NCI-H2171 (cell line): ENCODE measurements at regions not wholly inside any gene's neighbourhood (a gene's known extent, or its start where the extent isn't known, plus 50 kb on each side); places are given as distances from the start of the nearest gene placed in this dataset.

ENCODE experiments used
- DNase-seq: peaks from one replicate; lab custom pipeline; 2025; lab: John Stamatoyannopoulos, UW

DNA sequence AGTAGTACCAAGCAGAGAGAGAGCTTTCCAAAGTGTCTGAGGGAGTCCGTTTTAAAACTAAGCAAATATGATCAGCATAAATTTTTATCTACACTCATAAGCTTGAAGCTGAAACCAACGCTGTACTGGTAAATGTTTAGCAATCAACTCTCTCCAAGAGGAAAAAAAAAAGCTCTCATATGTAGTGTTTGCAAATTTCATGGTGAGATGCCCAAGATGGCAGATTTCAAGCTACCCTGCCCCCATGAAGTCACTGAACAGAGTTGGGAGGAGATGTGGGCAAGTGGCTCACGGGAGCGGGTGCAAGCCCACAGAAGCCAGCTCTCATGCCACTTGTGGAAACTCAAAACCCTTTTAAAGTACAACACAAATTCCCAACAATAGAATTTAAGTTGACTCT, 475.8 kb downstream of the BCAT1 start:
- DNase-seq, result no peak

DNA sequence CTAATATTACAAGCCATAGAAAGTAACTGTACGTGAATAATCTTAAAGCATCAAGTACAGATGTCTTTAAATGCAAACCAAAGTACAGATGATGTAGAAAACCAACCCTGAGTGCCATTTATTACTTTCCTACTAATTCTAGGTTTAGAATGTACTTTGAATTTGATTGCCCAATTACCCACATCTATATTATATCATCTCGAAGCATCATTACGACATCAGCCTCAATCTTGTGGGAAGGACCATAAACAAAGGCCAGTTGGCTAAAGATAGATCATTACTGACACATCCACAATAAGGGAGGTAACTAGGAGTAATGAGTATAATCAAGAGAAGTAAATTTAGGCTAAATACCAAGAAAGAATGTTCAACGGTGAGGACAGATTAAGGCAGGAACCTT, 478.9 kb downstream of the BCAT1 start:
- DNase-seq, result no peak

DNA sequence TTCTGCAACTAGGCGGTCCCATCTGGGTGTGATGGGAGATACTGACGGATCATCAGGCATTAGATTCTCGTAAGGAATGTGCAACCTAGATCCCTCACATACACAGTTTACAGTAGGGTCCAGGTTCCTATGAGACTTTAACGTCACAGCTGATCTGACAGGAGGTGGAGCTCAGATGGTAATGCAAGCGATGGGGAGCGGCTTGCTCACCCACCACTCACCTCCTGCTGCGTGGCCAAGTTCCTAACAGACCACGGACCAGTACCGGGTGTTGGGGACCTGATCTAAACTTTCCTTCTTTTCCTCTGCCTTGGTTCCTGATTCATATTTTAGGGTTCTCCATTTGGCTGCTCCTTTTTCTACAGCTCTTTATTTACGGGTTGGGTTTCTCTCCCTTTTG, 479.8 kb downstream of the BCAT1 start:
- DNase-seq, result no peak

DNA sequence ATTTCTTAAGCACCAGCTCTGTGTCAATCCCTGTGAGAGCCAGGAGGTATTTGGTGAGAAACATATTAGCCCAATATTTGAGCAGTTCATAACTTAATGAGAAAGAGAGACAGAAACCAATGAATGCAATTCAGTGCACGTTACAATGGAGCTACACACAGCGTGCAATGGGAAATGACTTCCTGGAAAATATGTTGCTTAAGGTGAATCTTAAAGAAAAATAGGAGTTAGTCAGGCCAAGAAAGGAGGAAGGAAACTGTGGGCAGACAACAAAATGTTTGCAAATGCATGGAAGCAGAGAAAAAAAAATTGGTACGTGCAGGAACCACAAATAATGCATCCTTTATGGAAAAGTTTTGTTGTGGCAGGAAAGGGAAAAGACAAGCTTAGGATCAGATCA, 481.7 kb downstream of the BCAT1 start:
- no peak for DNase-seq

DNA sequence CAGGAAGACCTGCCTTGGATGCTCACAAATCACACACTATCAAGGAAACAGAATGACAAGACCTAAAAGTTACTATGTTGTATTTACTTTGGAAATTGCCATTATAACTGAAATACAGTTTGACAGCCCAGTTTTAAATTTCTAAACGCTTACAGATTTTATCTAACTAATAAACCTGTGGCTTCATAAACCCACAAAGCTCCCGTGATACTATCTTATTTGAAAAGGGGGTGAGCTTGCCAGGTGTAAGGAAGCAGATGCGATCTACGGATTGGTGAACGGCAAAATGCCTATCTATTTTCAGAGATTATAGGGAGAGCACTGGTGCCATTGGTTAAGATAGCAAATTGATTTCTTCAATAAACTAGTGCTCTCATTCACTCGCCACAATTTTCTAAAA, 485.5 kb downstream of the BCAT1 start:
- DNase-seq, result no peak

DNA sequence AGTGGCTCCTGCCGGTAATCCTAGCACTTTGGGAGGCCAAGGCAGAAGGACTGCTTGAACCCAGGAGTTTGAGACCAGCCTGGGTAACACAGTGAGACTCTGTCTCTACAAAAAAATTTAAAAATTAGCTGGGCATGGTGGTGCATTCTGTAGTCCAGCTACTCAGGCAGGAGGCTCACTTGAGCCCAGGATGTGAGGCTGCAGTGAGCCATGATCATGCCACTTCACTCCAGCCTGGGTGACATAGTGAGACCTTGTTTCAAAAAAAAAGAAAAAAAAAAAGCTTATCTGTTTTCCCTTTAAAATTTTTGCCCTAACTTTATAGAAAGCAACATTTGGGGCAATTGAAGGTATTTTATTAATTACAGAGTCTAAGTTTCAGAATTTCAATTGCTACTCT, 486.0 kb downstream of the BCAT1 start:
- no peak for DNase-seq

DNA sequence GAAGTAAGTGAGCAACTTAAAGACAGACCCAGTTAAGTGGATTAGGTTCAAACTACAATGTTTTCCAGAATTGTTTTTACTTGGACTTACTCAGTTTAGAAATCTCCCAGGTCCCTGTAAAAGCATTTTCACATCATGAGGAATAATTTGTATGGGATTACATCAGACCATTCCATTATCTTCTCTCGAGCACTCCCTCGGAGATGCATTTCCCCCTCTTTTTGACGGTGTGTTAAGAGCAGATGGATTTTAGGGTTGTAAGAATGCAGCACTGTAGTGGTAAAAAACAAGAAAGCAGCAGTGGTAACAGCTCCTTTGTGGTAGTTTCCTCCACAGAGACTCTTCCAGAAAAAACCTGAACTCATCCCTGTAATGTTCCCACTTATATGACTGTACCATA, 488.4 kb downstream of the BCAT1 start:
- no peak for DNase-seq

DNA sequence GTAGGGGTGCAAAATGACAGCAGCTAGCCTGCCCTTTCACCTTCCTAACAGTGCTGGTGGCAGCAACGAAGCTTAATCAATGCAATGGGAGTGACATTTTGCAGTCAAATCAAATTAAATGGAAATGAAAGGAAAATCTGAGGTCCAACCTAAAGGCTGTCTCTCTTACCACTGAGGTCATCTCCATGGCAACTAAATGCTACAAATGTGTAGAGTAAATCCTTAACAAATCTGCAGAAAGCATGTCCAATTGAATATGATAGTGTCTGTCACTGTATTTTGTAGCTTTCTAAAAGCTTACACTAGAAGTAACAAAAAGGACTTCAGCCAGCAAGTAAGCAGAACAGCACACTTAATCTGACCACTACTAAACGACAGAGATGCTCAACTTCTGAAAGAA, 488.8 kb downstream of the BCAT1 start:
- no peak for DNase-seq

DNA sequence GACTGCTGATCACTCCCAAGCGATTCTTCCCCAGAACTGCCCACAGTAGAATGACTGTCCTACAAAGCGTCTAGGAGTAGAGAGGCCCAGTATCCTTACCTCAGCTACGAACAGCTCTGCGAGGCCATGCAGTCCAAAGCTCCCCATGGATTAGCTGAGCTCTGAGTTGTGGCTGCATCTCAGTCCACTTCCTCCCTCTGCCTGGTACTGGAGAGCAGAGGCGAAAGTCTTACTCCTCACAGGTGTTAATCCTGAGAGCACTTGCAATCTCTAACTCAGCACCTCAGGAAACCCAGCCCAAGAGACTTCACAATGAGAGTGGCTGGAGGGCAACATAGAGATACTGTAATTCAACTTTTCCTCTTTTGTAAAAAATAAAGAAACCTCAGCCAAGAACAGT, 493.1 kb downstream of the BCAT1 start:
- no peak for DNase-seq

DNA sequence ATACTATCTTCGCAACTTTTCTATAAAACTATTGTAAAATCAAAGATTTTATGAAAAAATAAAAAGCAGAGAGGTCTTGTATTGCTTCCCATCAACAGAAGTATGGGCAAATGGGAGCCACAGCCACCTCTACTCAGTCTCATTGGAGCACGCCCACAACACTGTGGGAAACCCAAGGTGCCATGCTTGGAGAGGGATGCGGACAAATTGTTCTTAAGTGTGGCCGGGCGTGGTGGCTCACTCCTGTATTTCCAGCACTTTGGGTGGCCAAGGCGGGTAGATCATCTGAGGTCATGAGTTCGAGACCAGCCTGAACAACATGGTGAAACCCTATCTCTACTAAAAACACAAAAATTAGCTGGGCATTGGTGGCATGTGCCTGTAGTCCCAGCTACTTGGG, 498.2 kb upstream of the SOX5 start:
- DNase-seq, result no peak

DNA sequence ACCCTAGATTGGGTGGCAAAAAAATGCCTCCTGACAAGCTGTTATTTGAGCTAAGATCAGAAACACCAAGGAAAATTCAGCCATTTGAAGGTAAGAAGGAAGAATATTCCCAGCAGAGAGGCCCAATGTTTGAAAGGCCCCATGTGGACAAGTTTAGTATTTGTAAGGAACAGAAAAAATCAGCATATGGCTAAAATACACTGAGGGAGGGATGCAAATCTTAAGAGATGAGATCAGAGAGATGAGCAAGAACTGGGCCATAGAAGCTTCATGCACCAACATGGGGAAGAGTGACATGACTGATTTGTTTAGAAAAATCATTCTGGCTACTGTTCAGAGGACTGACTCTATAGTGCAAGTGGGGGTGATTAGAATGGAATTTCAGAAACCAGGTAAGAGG, 496.8 kb upstream of the SOX5 start:
- no peak for DNase-seq

DNA sequence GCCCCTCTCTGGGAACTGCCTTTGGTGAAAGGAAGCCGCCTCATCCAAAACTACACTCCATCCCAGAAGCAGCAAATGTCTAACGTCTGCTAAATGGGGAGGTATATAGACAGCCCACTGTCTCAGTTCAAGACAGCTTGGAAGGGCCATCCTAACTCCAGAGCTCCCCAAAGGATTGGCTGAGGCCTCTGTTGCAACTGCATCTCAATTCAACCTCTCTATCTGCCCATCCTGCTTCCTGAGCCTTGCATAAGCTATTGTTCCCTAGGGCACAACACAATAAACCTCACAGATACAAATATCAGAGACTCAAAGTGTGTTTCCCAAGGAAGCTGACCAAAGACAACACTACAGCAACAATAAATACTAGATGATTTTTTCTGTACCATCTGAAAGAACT, 495.2 kb upstream of the SOX5 start:
- DNase-seq, result no peak

DNA sequence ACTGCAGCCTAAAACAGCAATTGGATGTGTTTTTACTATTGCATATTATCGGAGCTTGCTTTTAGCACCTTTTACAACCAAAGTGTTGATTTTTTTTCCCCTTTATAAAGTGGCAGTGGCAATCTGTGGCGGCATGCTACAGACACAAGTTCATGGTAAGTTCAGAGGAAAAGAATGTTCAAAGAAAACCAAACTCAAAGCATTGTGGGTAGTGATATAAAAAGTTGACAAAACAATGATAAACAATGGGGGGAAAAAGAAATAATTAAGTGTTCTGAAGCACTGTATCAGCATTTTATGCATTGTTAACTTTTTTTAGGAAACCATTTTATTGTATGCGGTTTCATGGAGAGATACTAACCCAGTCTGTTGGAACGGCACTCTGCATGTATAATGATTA, 492.0 kb upstream of the SOX5 start:
- DNase-seq, result no peak

DNA sequence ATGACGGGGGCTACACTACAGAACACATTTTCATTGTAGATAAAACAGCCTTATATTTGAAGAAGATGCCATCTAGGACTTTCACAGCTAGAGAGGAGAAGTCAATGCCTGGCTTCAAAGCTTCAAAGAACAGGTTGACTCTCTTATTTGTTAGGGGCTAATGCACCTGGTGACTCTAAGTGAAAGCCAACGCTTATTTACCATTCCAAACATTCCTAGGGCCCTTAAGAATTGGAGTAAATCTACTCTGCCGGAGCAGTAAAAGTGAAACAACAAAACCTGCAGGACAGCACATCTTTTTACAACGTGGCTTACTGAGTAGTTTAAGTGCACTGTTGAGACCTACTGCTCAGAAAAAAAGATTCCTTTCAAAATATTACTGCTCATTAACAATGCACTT, 487.2 kb upstream of the SOX5 start:
- no peak for DNase-seq

DNA sequence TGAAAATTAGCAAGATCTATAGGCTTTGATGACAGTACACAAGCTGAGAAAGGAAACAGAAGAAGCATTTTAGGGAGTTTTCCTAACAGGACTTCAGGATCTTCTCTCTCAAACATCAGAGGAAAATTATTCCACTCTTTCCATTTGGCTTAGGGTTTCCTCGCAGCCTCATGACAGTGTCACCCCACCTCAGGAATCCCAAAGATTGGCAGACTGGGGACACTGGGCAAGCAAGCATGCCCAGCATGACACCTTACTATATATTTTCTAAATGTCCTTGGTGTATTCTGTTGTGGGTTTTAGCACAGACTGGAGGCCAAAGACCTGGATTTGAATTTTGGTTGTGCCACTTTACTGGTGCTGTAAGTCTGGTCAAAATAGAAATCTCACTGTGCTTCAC, 482.4 kb upstream of the SOX5 start:
- DNase-seq, result no peak

DNA sequence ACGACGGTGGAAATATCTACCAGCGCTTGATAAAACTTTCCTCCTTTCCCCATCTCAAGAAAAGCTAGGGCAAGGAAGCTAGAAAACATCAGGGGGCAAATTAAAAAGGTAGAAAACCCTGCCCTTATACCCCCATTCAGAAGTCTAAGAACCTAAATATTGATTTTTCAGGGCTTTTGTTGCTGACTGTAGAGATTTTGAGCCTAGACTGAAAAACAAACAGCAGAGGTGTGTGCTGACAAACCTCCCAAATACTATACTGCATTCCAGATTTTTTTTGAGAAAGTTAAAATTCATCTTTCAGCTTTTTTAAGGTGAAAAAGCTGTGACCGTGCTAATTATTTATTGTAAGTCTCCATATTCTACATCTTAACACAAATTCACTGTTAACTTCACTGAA, 478.3 kb upstream of the SOX5 start:
- no peak for DNase-seq

DNA sequence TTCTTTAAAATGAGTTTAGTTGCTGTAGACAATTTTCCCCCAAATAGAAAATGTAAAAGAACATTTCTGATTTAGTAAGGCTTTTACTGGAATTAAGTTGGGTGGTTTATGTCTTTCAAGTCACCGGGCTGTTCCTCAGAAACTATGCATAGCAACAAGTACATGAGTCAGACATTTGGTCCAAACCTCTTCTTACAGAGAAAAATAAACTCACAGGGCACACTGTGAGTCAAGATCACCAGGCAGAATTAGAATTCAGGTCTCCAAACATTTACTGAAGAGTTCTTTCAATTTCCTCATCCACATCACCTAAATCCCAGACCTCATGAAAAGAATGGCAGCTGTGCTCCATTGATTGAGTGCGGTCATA, 476.1 kb upstream of the SOX5 start:
- no peak for DNase-seq

DNA sequence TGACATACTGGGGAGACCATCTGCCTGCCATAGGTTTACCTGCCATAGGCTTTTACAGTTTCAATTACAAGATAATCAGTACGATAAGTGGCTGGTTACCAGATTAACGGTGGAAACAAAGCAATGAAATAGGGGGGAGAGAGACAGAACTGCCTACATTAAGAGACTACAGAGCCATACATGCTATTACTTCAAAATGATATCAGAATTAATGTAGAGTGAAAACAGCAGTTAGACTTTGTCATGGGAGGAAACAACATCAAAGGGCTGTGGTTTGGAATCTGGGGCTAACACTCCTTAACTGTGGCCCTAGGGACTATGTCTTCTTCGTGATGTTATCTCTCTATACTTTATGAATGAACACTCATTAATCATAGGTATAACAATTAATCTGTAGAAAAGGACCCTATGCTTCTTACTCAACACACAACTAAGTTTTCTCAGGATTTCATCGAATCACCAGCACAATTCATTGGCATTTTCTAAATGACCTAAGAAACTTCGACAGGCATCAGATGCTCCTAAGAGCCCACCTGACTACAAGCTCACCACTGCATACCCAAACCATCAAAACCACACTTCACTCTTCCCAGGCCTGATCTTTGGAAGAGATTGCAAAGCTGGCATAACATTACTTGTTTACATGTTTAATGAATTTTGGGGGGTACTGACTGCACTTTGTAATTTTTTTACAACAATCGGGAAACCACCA, 475.6 kb upstream of the SOX5 start:
- DNase-seq, result no peak

DNA sequence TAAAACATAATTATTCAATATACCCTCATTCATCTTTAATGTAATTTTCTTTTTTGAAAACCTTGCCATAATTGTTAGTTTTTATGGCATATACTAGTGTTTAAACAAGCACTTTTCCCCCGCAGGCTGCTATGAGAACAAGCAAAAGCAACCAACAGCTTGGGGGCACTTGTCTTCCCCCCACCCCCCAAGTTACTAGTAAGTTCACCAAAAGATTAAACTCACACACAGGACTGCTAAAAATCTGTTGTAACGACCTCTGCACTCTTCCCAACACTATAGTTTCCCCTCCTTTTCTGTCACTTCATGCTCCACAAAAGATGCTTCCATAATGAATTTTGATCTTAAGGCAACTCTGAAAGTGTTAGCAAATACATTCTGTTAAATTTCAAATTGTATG, 474.9 kb upstream of the SOX5 start:
- DNase-seq, result no peak

DNA sequence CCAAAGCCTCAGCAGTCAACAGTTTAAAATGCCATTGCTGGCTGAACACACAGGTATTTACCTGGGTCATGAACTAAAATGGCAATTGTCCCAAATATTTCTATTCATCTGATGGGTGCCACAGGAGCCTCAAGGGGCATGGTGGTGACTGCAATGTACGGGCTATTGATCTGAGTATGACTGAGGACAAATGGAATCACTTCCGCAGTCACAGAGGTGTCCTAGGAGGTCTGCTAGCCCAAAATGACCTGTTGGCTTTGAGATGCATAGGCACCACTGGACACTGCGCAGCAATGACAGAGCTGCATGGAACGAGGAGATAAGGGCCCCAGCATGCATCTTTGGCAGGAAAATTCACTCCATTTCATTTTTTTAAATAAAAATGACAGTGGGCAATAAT, 474.1 kb upstream of the SOX5 start:
- no peak for DNase-seq

DNA sequence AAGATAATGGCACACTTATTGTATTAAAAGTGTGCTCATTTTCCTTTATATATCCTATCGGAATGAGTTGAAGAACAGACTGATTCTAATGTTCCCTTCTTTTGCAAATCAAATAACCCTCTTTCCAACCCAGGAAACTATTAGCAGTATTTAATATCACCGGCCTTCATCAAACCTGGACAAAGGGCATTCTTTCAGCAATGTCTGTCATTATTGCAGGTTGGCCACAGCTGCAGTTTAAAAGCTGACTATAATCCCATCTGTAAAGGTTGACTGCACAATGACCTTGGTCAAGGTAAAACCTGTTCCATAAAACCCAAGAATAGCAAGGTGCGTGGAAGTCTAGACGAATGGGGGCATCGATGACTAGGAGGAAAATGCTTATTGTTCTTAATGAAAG, 472.3 kb upstream of the SOX5 start:
- no peak for DNase-seq

DNA sequence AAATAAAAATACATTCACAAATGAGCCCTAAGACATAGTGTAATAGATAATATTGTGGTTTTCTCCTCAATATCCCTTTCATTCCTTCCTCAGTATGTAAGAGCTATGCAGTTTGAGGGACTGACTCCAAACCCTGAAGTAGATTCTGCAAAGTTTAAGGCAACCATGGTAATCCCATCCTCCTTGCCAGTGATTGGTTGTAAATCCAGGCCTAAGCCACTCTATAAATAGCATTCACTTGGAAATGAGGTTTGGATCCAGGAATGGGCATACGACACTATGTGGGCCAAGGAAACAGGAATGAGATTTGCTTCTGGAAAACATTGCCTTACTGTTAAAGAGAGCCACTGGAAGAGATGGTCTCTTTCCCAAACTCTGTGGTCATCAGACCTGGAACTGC, 468.7 kb upstream of the SOX5 start:
- no peak for DNase-seq

DNA sequence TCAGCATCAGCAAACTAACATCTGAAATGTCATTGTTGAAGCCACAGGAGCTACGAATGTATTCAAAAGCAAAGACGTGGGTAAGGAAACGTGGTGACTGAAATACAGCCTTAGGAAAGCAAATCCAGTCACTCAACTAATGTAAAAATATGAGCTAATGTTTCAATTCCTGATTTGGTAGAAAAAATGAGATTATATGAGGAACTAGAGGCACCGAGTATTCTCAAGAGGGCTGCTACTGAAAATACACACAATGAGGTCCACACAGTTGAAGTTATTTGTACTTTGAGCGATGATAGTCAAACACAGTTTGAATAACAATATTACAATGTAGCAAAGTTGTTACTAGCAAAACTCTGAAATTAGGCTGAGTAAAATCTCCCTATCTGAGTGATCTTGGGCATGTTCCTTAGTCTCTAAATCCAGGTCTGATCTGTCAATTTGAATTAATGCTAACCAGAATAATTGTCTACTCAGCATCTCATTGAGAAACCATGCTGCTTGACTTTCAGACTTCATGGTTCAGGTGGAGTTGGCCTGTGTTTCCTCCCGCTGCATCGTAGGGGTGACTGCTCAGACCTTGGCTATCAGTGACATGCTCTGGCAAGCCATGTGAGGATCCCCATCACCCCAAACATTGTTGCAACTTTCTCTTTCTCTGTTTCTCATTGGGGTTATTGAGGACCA, 467.1 kb upstream of the SOX5 start:
- no peak for DNase-seq

DNA sequence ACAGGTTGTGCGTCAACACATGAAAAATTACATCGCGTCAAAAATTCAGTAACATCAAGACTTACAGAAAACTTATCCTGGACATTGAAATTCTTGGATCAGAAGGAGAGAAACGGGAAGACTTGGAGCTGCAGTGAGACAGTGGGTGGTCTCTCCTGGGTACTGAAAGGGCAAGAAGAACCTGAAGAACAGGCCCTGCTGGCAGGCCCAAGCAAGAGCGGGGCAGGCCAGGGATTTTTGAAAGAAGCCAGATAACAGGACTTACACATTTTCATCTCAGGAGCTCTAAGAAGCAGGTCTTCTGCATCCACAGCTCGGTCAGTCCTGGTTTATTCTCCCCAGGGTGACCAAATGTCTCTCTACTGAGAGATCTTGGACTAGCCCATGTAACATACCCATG, 466.5 kb upstream of the SOX5 start:
- DNase-seq, result no peak
